Mammary epithelial cell (primary cell): ENCODE measurements at regions not wholly inside any gene's neighbourhood (a gene's known extent, or its start where the extent isn't known, plus 50 kb on each side); places are given as distances from the start of the nearest gene placed in this dataset.

Source experiments
- CTCF ChIP-seq, 2 donors: IDR thresholded peaks in 1 of 2; conservative IDR thresholded peaks in 1 of 2; 2 replicates each; pipeline ENCODE4 v1.5.1; 2011 to 2012; ENCODE audit warnings: inconsistent platforms in 2 of 2, low read length in 2 of 2, mild to moderate bottlenecking in 2 of 2, control low read depth in 1 of 2, low read depth in 1 of 2; ENCODE audit not compliant: insufficient read depth in 1 of 2; ENCODE audit errors: extremely low read depth in 1 of 2
- EZH2 ChIP-seq: IDR thresholded peaks from 2 replicates; pipeline ENCODE4 v1.6.1; 2012; ENCODE audit warnings: low read length, inconsistent platforms, borderline replicate concordance

- TF ChIP-seq CTCF (conservative IDR thresholded peaks at IDR 0.05 in 1 of 2, IDR thresholded peaks at IDR 0.05 in 1 of 2; ENCODE audit: extremely low read depth in 1 of 2, insufficient read depth in 1 of 2, low read depth in 1 of 2, low read length in 2 of 2): no peak
- TF ChIP-seq EZH2: no peak
These were observed 68.2 kb upstream of the MBOAT2 start for GRCh38 chr2:9071584-9072124.
